Neural crest cell (in vitro differentiated cells): ENCODE measurements at regions not wholly inside any gene's neighbourhood (a gene's known extent, or its start where the extent isn't known, plus 50 kb on each side); places are given as distances from the start of the nearest gene placed in this dataset.

Experiments
- DNase-seq: peaks from one replicate; pipeline ENCODE4 v3.0.0; 2021; ENCODE audit warnings: low read depth, mixed read lengths, low spot score
- H3K27ac Mint-ChIP-seq: one replicate; pipeline ENCODE4 v1.8.0; 2021; ENCODE audit warnings: mild to moderate bottlenecking, mixed read lengths; ENCODE audit not compliant: unreplicated experiment
- H3K27me3 Mint-ChIP-seq: 2 replicates; pipeline ENCODE4 v1.8.0; 2021; ENCODE audit warnings: low read depth, mild to moderate bottlenecking, mixed read lengths
- H3K36me3 Mint-ChIP-seq: 2 replicates; pipeline ENCODE4 v1.8.0; 2021; ENCODE audit warnings: low read depth, mild to moderate bottlenecking, mixed read lengths
- H3K4me1 Mint-ChIP-seq: 2 replicates; pipeline ENCODE4 v1.8.0; 2021; ENCODE audit warnings: mixed read lengths
- H3K4me3 Mint-ChIP-seq: one replicate; pipeline ENCODE4 v1.8.0; 2021; ENCODE audit warnings: mild to moderate bottlenecking, mixed read lengths
- H3K9me3 Mint-ChIP-seq: 2 replicates; pipeline ENCODE4 v1.8.0; 2021; ENCODE audit warnings: mixed read lengths
- TF ChIP-seq, protein P1 (sequence below): fragments of 200-600 bp; sonication (generic); conservative IDR thresholded peaks from 2 replicates; pipeline ENCODE4 v1.5.0; 2021; ENCODE audit warnings: antibody characterized with exemption, mild to moderate bottlenecking

DNA sequence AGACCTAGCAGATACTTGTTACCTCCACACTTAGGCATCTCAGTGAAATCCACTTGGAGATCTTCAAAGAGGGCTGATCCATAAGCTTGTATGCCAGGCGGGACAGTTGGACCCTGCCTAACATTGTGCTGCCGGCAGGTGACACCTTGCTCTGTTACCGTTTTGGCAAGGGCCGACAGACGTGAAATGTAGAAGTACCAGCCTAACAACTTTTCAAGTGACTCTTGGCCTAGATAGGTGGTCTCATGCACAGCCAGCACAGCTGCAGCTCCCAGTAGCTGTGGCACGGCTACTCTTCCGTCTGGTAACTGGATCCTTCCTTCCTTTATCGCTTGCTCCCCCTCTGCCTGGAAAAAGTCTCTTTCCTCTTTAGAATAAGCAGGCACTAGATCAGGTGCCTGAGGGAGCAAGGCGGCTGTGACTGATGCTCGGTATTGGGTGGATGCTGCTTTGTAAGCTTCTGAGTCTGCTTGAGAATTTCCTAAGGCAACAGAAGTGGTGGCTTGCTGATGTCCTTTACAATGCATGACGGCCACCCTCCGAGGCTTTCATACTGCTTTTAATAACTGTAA, 713.5 kb downstream of the AMY1C start:
- Mint-ChIP-seq H3K36me3 (peaks cover 2% of the 10 kb centered on the region), H3K9me3 (peaks cover 17% of the 10 kb centered on the region), H3K4me1 (no peaks in the 10 kb centered on the region), H3K27ac (no peak overlapping the region), H3K27me3 (no peaks in the 10 kb centered on the region), H3K4me3 (no peak overlapping the region)
- TF ChIP-seq, protein P1, sequence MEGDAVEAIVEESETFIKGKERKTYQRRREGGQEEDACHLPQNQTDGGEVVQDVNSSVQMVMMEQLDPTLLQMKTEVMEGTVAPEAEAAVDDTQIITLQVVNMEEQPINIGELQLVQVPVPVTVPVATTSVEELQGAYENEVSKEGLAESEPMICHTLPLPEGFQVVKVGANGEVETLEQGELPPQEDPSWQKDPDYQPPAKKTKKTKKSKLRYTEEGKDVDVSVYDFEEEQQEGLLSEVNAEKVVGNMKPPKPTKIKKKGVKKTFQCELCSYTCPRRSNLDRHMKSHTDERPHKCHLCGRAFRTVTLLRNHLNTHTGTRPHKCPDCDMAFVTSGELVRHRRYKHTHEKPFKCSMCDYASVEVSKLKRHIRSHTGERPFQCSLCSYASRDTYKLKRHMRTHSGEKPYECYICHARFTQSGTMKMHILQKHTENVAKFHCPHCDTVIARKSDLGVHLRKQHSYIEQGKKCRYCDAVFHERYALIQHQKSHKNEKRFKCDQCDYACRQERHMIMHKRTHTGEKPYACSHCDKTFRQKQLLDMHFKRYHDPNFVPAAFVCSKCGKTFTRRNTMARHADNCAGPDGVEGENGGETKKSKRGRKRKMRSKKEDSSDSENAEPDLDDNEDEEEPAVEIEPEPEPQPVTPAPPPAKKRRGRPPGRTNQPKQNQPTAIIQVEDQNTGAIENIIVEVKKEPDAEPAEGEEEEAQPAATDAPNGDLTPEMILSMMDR, result no peak
- DNase-seq, result no peak

- TF ChIP-seq, protein P1, result no peak
- Mint-ChIP-seq H3K4me3 (no peak overlapping the region), H3K27me3 (no peaks in the 10 kb centered on the region), H3K4me1 (no peaks in the 10 kb centered on the region), H3K27ac (no peak overlapping the region), H3K9me3 (peaks cover 16% of the 10 kb centered on the region), H3K36me3 (no peaks in the 10 kb centered on the region)
- no peak for DNase-seq
These were observed 716.4 kb downstream of the AMY1C start for GRCh38 chr1:104466068-104466467.

- Mint-ChIP-seq H3K27me3 (no peaks in the 10 kb centered on the region), H3K9me3 (peaks cover 11% of the 10 kb centered on the region), H3K4me3 (no peak overlapping the region), H3K27ac (no peak overlapping the region), H3K36me3 (no peaks in the 10 kb centered on the region), H3K4me1 (no peaks in the 10 kb centered on the region)
- TF ChIP-seq, protein P1, result no peak
- DNase-seq, result no peak
These were observed 717.9 kb downstream of the AMY1C start for GRCh38 chr1:104467590-104467989.

GRCh38 chr1:104468282-104468681, 718.6 kb downstream of the AMY1C start:
- DNase-seq, result no peak
- H3K27ac Mint-ChIP-seq, result no peak overlapping the region
- H3K9me3 Mint-ChIP-seq, result peaks cover 11% of the 10 kb centered on the region

DNA sequence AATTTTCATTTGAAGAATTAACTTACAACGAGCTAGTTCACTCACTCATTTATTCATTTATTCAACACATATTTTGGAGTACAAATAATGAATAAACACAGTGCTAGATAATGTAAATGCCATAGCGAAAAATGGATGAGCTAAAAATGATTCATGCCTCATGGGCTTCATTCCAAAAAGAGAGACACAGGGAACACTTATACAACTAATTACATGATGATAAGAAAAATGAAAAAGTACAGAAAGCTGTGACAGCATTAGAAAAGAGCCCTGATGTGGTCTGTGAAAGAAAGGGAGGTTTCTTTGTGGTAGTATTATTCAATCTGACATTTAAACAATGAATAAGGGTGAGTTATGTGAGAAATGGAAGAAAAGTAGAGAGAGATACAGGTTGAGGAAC, 726.4 kb downstream of the AMY1C start:
- TF ChIP-seq, protein P1, result no peak
- H3K36me3 Mint-ChIP-seq, result no peaks in the 10 kb centered on the region
- no peak overlapping the region for H3K4me3 Mint-ChIP-seq
- H3K9me3 Mint-ChIP-seq, result peaks cover 3% of the 10 kb centered on the region
- H3K27me3 Mint-ChIP-seq, result no peaks in the 10 kb centered on the region
- no peak overlapping the region for H3K27ac Mint-ChIP-seq
- no peaks in the 10 kb centered on the region for H3K4me1 Mint-ChIP-seq
- no peak for DNase-seq

More at GRCh38 chr1:104468282-104468681, 718.6 kb downstream of the AMY1C start:
- no peak overlapping the region for H3K4me3 Mint-ChIP-seq
- TF ChIP-seq, protein P1, result no peak
- H3K27me3 Mint-ChIP-seq, result no peaks in the 10 kb centered on the region
- no peaks in the 10 kb centered on the region for H3K36me3 Mint-ChIP-seq
- no peaks in the 10 kb centered on the region for H3K4me1 Mint-ChIP-seq
